ENCODE measurements at regions not wholly inside any gene's neighbourhood (a gene's known extent, or its start where the extent isn't known, plus 50 kb on each side); places are given as distances from the start of the nearest gene placed in this dataset.

GRCh38 chr9:108072740-108073139 is 583.2 kb upstream of the KLF4 start:
- Histone ChIP-seq H3K4me1 (ENCODE audit: insufficient read depth, low read length) (no peaks in the 10 kb centered on the region), H3K9ac (ENCODE audit: low read length) (no peak overlapping the region), H3K4me2 (ENCODE audit: low read length) (no peak overlapping the region), H3K4me3 (ENCODE audit: insufficient read depth, low read depth, low read length) (no peak overlapping the region), H2AFZ (ENCODE audit: low read depth, low read length) (no peak overlapping the region), H3K9me3 (ENCODE audit: insufficient read depth, low read depth, low read length) (no peaks in the 10 kb centered on the region), H3K36me3 (ENCODE audit: insufficient read depth, low read length) (no peaks in the 10 kb centered on the region), H3K27me3 (ENCODE audit: insufficient read depth, low read length) (no peaks in the 10 kb centered on the region), H3K27ac (ENCODE audit: low read depth, low read length) (no peak overlapping the region), H3K79me2 (ENCODE audit: insufficient read depth, low read length) (no peaks in the 10 kb centered on the region), H4K20me1 (ENCODE audit: insufficient read depth, low read length) (no peaks in the 10 kb centered on the region)
- H3K4me1 Mint-ChIP-seq (ENCODE audit: low read depth, unreplicated experiment), result peaks cover 5% of the 10 kb centered on the region
- H3K9me3 Mint-ChIP-seq (ENCODE audit: unreplicated experiment), result peaks cover 10% of the 10 kb centered on the region
- H3K36me3 Mint-ChIP-seq (ENCODE audit: low read depth, unreplicated experiment), result no peaks in the 10 kb centered on the region
- TF ChIP-seq CTCF (IDR thresholded peaks at IDR 0.05; ENCODE audit: insufficient read depth, low read depth, low read length), result no peak
- TF ChIP-seq EZH2 (IDR thresholded peaks at IDR 0.05; ENCODE audit: insufficient read depth, low read length), result no peak
- FAIRE-seq, result no peak
- no peaks in the 10 kb centered on the region for H3K27me3 Mint-ChIP-seq (ENCODE audit: low read depth, unreplicated experiment)
- H3K4me3 Mint-ChIP-seq (ENCODE audit: unreplicated experiment), result no peak overlapping the region
- H3K27ac Mint-ChIP-seq (ENCODE audit: unreplicated experiment), result no peak overlapping the region
- no peak for DNase-seq (ENCODE audit: low read depth)

- no peaks in the 10 kb centered on the region for H3K79me2 ChIP-seq (ENCODE audit: insufficient read depth, low read length)
- no peaks in the 10 kb centered on the region for H3K9me3 ChIP-seq (ENCODE audit: insufficient read depth, low read depth, low read length)
- no peak overlapping the region for H3K4me2 ChIP-seq (ENCODE audit: low read length)
- no peaks in the 10 kb centered on the region for H3K4me1 ChIP-seq (ENCODE audit: insufficient read depth, low read length)
- no peak overlapping the region for H3K4me3 Mint-ChIP-seq (ENCODE audit: unreplicated experiment)
- no peaks in the 10 kb centered on the region for H3K27me3 ChIP-seq (ENCODE audit: insufficient read depth, low read length)
- H2AFZ ChIP-seq (ENCODE audit: low read depth, low read length), result no peak overlapping the region
- peaks cover 5% of the 10 kb centered on the region for H3K4me1 Mint-ChIP-seq (ENCODE audit: low read depth, unreplicated experiment)
- DNase-seq (ENCODE audit: low read depth) (no peak), FAIRE-seq (no peak)
- H3K36me3 ChIP-seq (ENCODE audit: insufficient read depth, low read length), result no peaks in the 10 kb centered on the region
- H3K9ac ChIP-seq (ENCODE audit: low read length), result no peak overlapping the region
- no peak overlapping the region for H3K27ac Mint-ChIP-seq (ENCODE audit: unreplicated experiment)
- H3K27ac ChIP-seq (ENCODE audit: low read depth, low read length), result no peak overlapping the region
- no peak overlapping the region for H3K4me3 ChIP-seq (ENCODE audit: insufficient read depth, low read depth, low read length)
- H3K27me3 Mint-ChIP-seq (ENCODE audit: low read depth, unreplicated experiment), result no peaks in the 10 kb centered on the region
- no peak for TF ChIP-seq CTCF (IDR thresholded peaks at IDR 0.05; ENCODE audit: insufficient read depth, low read depth, low read length)
- no peak for TF ChIP-seq EZH2 (IDR thresholded peaks at IDR 0.05; ENCODE audit: insufficient read depth, low read length)
- no peaks in the 10 kb centered on the region for H3K36me3 Mint-ChIP-seq (ENCODE audit: low read depth, unreplicated experiment)
- peaks cover 7% of the 10 kb centered on the region for H3K9me3 Mint-ChIP-seq (ENCODE audit: unreplicated experiment)
- no peaks in the 10 kb centered on the region for H4K20me1 ChIP-seq (ENCODE audit: insufficient read depth, low read length)
Observed at GRCh38 chr9:108070861-108071260, 581.3 kb upstream of the KLF4 start.

- Histone ChIP-seq H3K4me1 (ENCODE audit: insufficient read depth, low read length) (no peaks in the 10 kb centered on the region), H3K9ac (ENCODE audit: low read length) (no peak overlapping the region), H2AFZ (ENCODE audit: low read depth, low read length) (no peak overlapping the region), H3K79me2 (ENCODE audit: insufficient read depth, low read length) (no peaks in the 10 kb centered on the region), H3K27ac (ENCODE audit: low read depth, low read length) (no peak overlapping the region), H3K36me3 (ENCODE audit: insufficient read depth, low read length) (no peaks in the 10 kb centered on the region), H3K4me2 (ENCODE audit: low read length) (no peak overlapping the region), H3K9me3 (ENCODE audit: insufficient read depth, low read depth, low read length) (no peaks in the 10 kb centered on the region), H3K4me3 (ENCODE audit: insufficient read depth, low read depth, low read length) (no peak overlapping the region), H4K20me1 (ENCODE audit: insufficient read depth, low read length) (no peaks in the 10 kb centered on the region), H3K27me3 (ENCODE audit: insufficient read depth, low read length) (no peaks in the 10 kb centered on the region)
- Mint-ChIP-seq H3K4me3 (ENCODE audit: unreplicated experiment) (no peak overlapping the region), H3K4me1 (ENCODE audit: low read depth, unreplicated experiment) (peaks cover 3% of the 10 kb centered on the region), H3K9me3 (ENCODE audit: unreplicated experiment) (peaks cover 7% of the 10 kb centered on the region), H3K27ac (ENCODE audit: unreplicated experiment) (no peak overlapping the region), H3K27me3 (ENCODE audit: low read depth, unreplicated experiment) (no peaks in the 10 kb centered on the region), H3K36me3 (ENCODE audit: low read depth, unreplicated experiment) (no peaks in the 10 kb centered on the region)
- DNase-seq (ENCODE audit: low read depth) (no peak), FAIRE-seq (no peak)
- TF ChIP-seq CTCF (IDR thresholded peaks at IDR 0.05; ENCODE audit: insufficient read depth, low read depth, low read length) (no peak), EZH2 (IDR thresholded peaks at IDR 0.05; ENCODE audit: insufficient read depth, low read length) (no peak)
Observed at GRCh38 chr9:108069991-108070390, 580.4 kb upstream of the KLF4 start.

Measured in astrocyte (in vitro differentiated cells and primary cell).